Esophagus squamous epithelium (tissue), 5 donors: ENCODE measurements at regions not wholly inside any gene's neighbourhood (a gene's known extent, or its start where the extent isn't known, plus 50 kb on each side); places are given as distances from the start of the nearest gene placed in this dataset.

Experiments
- DNase-seq: peaks from one replicate; lab custom pipeline; 2025; lab: John Stamatoyannopoulos, UW
- H3K27ac ChIP-seq, 4 donors: fragments of 200-600 bp; sonication (generic); one replicate each; pipeline ENCODE4 v1.5.1; 2016 to 2019; ENCODE audit warnings: mild to moderate bottlenecking in 1 of 4
- H3K27me3 ChIP-seq, 4 donors: fragments of 200-600 bp; sonication (generic); 1 replicate in 3 of 4; 2 replicates in 1 of 4; pipeline versions ENCODE4 v1.5.1 to v1.6.0; 2017 to 2021; ENCODE audit warnings: antibody characterized with exemption in 1 of 4
- H3K36me3 ChIP-seq, 3 donors: fragments of 200-600 bp; sonication (generic); one replicate each; pipeline ENCODE4 v1.5.1; 2016 to 2019
- H3K4me1 ChIP-seq, 3 donors: fragments of 200-600 bp; sonication (generic); one replicate each; pipeline ENCODE4 v1.5.1; 2017 to 2019
- H3K4me3 ChIP-seq, 4 donors: fragments of 200-600 bp; sonication (generic); 1 replicate in 3 of 4; 2 replicates in 1 of 4; pipeline ENCODE4 v1.5.1; 2016 to 2019; ENCODE audit warnings: mild to moderate bottlenecking in 2 of 4, moderate library complexity in 1 of 4
- H3K9me3 ChIP-seq, 3 donors: fragments of 200-600 bp; sonication (generic); one replicate each; pipeline ENCODE4 v1.5.1; 2016 to 2019
- POLR2A ChIP-seq, 4 donors: fragments of 450-650 bp; IDR thresholded peaks; one replicate each; pipeline ENCODE4 v1.6.1; 2017; ENCODE audit warnings: antibody characterized with exemption in 4 of 4, mild to moderate bottlenecking in 4 of 4, moderate library complexity in 3 of 4
- WGBS, 2 donors: methylation state at CpG; one replicate each; pipeline ENCODE4 v1.1.5; 2018; 5-methylcytosine and 5-hydroxymethylcytosine counted together
- intact Hi-C: fragments of 100-400 bp; cut with DNase I; formaldehyde crosslinking; loops from one replicate; pipeline ENCODE4 v1.15.0; 2022
- TF ChIP-seq, protein P1 (sequence below), 6 experiments: fragments of 450-650 bp in 4 of 6; fragments of 200-600 bp in 2 of 6; sonication (generic) in 2 of 6; IDR thresholded peaks; one replicate each; pipeline ENCODE4 v1.5.1; 2016 to 2019; ENCODE audit warnings: antibody characterized with exemption in 6 of 6, mild to moderate bottlenecking in 4 of 6, moderate library complexity in 4 of 6
- donor health status: DM: yes; HTN: yes; CAD: no.

DNA sequence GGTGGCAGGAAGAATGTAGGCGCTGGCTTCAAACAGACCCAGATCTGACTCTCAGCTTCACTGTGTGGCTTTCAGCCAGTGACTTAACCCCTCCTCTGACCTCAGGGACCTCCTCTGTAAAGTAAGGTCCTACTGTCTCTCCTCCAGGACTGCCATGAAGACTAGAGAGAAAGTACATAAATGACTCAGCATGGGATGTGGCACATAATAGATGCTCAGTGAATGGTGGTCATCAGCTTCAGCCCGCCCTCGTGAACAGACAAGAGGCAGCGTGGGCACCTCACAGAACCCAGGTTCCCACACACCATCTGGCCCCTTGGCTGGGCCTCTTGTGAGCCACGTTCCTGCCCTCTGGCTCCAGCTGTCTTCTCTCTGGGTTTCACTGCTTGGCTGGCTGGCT is 126.0 kb downstream of the SYF2 start:
- Histone ChIP-seq H3K27me3 (peaks cover 0 to 64% (median 0%) of the 10 kb centered on the region in 4 donors), H3K4me1 (peaks cover 0 to 4% (median 0%) of the 10 kb centered on the region in 3 donors), H3K4me3 (no peak overlapping the region), H3K9me3 (peaks cover 0 to 7% (median 0%) of the 10 kb centered on the region in 3 donors), H3K27ac (no peak overlapping the region), H3K36me3 (no peaks in the 10 kb centered on the region)
- intact Hi-C loops, result no loop called here
- WGBS, 2 donors, result 36 to 53% methylated on average over 2 to 4 of the region's 5 CpGs
- no peak for DNase-seq
- TF ChIP-seq, protein P1, sequence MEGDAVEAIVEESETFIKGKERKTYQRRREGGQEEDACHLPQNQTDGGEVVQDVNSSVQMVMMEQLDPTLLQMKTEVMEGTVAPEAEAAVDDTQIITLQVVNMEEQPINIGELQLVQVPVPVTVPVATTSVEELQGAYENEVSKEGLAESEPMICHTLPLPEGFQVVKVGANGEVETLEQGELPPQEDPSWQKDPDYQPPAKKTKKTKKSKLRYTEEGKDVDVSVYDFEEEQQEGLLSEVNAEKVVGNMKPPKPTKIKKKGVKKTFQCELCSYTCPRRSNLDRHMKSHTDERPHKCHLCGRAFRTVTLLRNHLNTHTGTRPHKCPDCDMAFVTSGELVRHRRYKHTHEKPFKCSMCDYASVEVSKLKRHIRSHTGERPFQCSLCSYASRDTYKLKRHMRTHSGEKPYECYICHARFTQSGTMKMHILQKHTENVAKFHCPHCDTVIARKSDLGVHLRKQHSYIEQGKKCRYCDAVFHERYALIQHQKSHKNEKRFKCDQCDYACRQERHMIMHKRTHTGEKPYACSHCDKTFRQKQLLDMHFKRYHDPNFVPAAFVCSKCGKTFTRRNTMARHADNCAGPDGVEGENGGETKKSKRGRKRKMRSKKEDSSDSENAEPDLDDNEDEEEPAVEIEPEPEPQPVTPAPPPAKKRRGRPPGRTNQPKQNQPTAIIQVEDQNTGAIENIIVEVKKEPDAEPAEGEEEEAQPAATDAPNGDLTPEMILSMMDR (IDR thresholded peaks at IDR 0.05), result no peak
- TF ChIP-seq POLR2A (IDR thresholded peaks at IDR 0.05), result no peak

DNA sequence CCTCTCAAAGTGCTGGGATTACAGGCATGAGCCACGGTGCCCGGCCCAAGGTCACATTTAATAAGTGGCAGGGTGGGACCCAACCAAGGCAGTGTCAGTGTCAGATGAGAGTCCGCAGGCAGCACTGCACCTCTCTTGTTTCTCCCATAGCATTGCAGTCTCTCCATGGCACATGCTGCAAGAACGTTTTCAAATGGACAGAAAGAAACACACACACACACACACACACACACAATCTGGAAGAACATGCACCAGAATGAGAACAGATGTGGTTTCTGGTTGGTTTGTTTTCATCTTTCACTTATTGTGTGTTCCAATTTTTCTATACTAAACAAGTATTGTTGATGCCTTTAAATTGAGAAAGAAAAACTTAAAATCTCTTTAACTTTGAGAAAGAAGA is 126.5 kb downstream of the SYF2 start:
- TF ChIP-seq, protein P1 (IDR thresholded peaks at IDR 0.05), result no peak
- TF ChIP-seq POLR2A (IDR thresholded peaks at IDR 0.05), result no peak
- Histone ChIP-seq H3K4me1 (peaks cover 0 to 4% (median 0%) of the 10 kb centered on the region in 3 donors), H3K36me3 (no peaks in the 10 kb centered on the region), H3K9me3 (peaks cover 0 to 7% (median 0%) of the 10 kb centered on the region in 3 donors), H3K4me3 (no peak overlapping the region), H3K27me3 (peaks cover 0 to 64% (median 0%) of the 10 kb centered on the region in 4 donors), H3K27ac (no peak overlapping the region)
- intact Hi-C loops, result no loop called here
- WGBS, 2 donors, result 50 to 67% methylated on average over 2 to 4 of the region's 4 CpGs
- DNase-seq, result no peak

DNA sequence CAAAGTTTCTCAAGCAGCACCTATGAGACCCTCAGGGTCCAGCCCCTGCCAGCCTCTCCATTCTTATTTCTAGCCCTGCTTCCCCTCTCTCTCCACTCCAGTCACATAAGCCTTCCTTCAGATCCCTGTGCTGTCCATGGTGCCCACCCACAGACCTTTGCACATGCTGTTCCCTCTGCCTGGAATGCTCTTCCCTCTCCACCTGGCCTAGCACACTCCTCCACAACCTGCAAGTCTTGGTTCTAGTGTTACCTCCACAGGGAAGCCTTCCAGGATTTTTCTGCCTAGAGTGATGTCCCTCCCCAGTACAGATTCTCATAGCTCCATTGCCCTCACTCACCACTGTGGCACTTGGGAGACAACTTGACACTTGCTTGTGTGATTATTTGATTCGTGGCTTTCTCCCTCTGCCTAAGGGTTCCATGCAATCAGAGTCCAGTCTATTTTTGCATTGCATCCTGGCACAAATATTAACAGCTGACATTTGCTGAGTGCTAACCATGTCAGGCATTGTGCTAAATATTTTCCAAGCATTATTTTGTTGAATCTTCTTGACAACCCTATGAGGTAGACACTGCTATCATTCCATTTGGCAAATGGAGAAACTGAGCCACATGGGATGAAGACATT is 127.3 kb downstream of the SYF2 start:
- peaks cover 0 to 7% (median 0%) of the 10 kb centered on the region in 3 donors for H3K9me3 ChIP-seq
- H3K36me3 ChIP-seq, result no peaks in the 10 kb centered on the region
- TF ChIP-seq POLR2A (IDR thresholded peaks at IDR 0.05), result no peak
- TF ChIP-seq, protein P1 (IDR thresholded peaks at IDR 0.05), result no peak
- H3K27me3 ChIP-seq, result peaks cover 0 to 67% (median 0%) of the 10 kb centered on the region in 4 donors
- intact Hi-C loops, result loop anchor here (5.0 kb wide), 1 partner anchor 258 kb away; no protein-coding TSS in a partner anchor
- 50 to 54% methylated on average over 1 of the region's 1 CpG for WGBS, 2 donors
- H3K27ac ChIP-seq, result no peak overlapping the region
- H3K4me1 ChIP-seq, result peaks cover 0 to 4% (median 0%) of the 10 kb centered on the region in 3 donors
- no peak overlapping the region for H3K4me3 ChIP-seq
- no peak for DNase-seq

DNA sequence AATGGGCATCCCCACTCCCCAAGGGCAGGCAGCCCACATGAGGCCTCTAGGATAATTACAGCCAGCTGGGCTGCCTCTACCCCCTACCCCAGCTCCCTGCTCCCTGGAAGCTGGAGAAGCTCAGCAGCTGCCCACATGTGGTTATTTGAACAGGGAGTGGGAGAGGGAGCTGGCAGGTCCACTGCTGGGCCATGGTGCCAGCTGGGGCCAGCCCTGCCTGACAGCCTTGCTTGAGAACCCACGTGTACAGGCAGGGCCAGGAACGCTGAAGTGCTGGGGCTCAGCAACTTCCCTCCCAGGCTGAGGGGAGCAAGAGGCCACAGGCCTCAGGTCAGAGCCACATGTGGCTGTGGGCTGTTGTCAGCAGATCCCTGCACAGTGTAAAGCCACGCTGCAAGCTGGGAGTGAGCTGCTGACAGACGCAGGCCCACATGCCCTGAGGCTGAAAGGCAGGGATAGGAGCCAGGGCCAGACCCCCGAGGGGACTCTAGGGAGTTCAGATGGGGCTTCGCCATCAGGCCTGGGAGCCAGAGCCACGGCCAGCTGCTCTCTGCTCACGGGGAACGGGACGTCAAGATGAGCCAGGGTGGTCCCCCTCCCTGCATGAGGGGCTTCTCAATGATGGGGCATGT is 129.0 kb downstream of the SYF2 start:
- intact Hi-C loops, result loop anchor here (5.0 kb wide), 1 partner anchor 256 kb away; no protein-coding TSS in a partner anchor
- DNase-seq, result no peak
- Histone ChIP-seq H3K27ac (no peak overlapping the region), H3K4me3 (no peak overlapping the region), H3K9me3 (no peaks in the 10 kb centered on the region), H3K4me1 (peaks cover 0 to 8% (median 0%) of the 10 kb centered on the region in 3 donors), H3K27me3 (peaks cover 0 to 77% (median 0%) of the 10 kb centered on the region in 4 donors), H3K36me3 (no peaks in the 10 kb centered on the region)
- 64% methylated on average over 5 of the region's 10 CpGs; no CpG with 5 or more reads in 1 of the 2 donors for WGBS, 2 donors
- TF ChIP-seq, protein P1 (IDR thresholded peaks at IDR 0.05), result no peak
- no peak for TF ChIP-seq POLR2A (IDR thresholded peaks at IDR 0.05)
